SKM-1 (cell line): ENCODE measurements at regions not wholly inside any gene's neighbourhood (a gene's known extent, or its start where the extent isn't known, plus 50 kb on each side); places are given as distances from the start of the nearest gene placed in this dataset.

Experiments used
- DNase-seq: peaks from one replicate; lab custom pipeline; 2025; ENCODE audit not compliant: unreplicated experiment; lab: John Stamatoyannopoulos, UW

GRCh38 chr20:9920866-9921265 is 82.0 kb upstream of the PAK5 start:
- no peak for DNase-seq

DNA sequence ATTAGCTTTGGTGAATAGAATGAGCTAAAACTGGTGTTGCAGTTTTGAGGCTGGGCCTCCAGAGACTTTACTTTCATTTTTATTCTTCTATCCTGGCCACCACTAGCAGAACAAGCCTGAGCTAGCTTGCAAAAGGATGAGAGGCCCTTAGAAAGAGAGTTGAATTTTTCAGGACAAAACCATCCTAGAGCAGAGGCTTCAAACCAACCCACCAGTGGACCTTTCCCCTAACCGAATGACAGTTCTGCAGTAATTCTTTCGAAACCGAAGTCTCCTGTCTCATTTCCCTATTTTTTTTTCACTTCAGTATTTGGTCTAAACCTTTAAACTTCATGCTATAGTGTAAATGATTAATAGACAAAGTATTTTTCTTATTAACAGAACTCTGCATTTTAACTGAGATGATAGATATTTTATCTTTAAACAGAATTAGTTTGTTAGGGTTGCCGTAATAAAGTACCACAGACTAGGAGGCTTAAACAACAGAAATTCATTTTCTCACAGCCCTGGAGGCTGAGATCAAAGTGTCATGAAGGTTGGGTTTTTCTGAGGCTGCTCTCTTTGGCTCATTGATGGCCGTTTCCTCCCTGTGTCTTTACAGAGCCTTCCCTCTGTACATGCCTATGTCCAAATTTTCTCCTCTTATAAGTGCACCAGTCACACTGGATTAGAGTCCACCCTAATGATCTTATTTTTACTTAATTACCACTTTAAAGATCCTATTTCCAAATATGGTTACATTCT is 80.6 kb upstream of the PAK5 start:
- DNase-seq: peak; percentile 5

GRCh38 chr20:9918348-9918747 is 79.5 kb upstream of the PAK5 start:
- DNase-seq: no peak

GRCh38 chr20:9916761-9917160 is 77.9 kb upstream of the PAK5 start:
- no peak for DNase-seq

GRCh38 chr20:9912858-9913434 is 74.1 kb upstream of the PAK5 start:
- no peak for DNase-seq

DNA sequence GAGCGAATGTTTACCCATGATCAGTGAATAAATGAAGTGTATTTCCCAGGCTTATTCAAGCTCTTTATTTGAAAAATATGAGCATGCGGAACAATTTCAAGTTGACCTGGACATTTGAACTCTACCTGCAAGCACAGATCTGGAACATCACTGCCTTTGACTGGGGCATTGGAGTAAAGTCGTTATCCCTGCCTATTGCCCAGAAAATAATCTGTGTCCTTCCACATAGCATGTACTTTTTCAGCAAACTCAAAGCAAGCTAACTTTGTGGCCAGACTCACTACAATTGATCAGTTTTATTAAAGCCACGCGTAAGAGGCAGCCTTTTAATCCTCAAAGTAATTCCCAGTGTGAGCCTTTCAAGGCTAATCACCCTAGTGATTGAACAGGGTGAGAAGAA is 73.4 kb upstream of the PAK5 start:
- no peak for DNase-seq

DNA sequence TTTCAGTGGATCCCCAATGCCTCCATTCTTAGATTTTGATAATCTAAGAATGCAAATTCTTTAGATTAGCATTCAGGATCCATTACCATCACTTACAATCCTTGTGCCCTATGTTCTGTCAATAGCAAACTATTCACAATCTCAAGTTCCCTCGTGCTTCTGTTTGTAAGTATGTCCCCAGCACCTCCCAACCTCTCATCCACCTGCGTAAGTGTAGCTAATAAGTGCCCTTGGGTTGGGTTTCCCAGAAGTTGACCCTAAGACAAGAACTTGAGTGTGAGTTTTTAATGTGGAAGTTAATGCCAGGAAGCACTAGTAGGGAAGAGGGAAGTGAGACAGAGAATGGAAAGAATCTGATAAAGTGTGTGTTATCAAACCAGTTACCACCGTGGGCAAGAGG is 72.6 kb upstream of the PAK5 start:
- no peak for DNase-seq

DNA sequence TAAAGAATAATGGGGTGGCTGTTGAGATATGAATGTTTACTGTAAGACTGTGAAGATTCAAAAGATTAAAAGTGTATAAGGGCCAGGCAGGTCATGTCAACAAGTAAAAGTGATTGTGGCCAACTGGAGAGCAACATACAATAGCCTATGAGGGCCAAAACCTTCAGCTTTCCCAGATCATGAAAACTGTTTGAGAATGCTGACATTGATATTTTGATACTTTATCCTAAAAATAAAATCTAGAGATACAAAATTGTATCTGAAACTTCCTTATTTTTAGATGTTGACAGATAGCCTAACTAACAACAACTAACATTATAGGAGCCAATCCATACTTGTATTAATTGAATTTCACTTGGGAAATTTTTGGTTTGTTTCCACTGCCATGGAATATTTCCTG is 70.3 kb upstream of the PAK5 start:
- DNase-seq: no peak

DNA sequence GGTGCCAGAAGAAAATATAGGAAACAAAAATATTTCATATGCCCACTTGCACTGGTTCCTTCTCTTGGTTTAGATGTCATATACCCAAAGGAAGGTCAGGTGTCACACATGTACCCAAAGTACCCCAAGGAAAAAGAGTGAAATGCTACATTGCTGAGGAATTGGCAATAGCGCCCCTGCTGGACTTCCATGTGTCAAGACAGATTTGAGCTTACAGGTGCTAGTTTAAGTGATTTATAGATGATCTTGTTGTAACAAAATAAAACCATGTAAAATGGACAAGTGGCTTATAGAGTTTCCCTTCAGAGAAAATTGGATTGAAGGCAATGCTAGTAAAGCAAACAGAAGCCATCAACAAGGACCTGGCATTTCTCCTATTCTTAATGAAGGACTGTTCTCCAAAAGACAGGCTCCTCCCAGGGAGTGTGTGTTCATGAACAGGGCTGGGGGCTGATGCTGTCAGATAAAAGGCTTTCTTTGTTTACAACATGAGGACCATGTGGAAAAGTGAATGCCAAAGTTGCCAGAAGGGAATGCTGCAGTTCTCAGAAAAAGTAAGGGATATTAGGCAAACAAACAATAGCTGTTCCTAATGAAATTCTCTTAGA is 64.3 kb upstream of the PAK5 start:
- no peak for DNase-seq

GRCh38 chr20:9889270-9889981 is 50.5 kb upstream of the PAK5 start:
- no peak for DNase-seq
